ENCODE measurements at regions not wholly inside any gene's neighbourhood (a gene's known extent, or its start where the extent isn't known, plus 50 kb on each side); places are given as distances from the start of the nearest gene placed in this dataset.

DNA sequence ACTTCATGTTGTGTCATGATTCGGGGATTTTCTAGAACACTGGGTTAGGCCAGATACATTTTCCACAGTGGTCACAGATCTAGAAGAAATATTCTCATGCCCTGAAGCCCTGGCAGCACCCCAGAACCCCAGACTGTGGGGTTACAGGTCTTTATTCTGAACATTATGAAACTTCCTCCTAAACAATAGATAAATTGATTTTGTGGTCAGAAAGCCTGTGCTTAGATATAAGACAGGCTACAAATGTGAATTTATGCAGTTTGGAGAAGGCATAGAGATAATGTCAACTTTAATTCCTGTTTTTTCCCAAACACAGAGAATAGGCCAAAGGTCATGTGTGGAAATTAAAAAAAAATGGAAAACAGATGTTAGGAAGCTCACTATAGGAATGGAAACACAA lies 492.9 kb downstream of the SPRY1 start:
- no peaks in the 10 kb centered on the region for H3K27me3 ChIP-seq
- DNase-seq = no peak
- no peak overlapping the region for H3K4me3 ChIP-seq
- peaks cover 3% of the 10 kb centered on the region; the same call in 1 of the 2 replicates for H3K9me3 ChIP-seq
- H3K36me3 ChIP-seq = no peaks in the 10 kb centered on the region

GRCh38 chr4:123890889-123891288 lies 494.3 kb downstream of the SPRY1 start:
- Histone ChIP-seq H3K36me3 (no peaks in the 10 kb centered on the region), H3K4me3 (no peak overlapping the region), H3K27me3 (no peaks in the 10 kb centered on the region), H3K9me3 (no peaks in the 10 kb centered on the region)
- no peak for DNase-seq

GRCh38 chr4:123891881-123892280 lies 495.3 kb downstream of the SPRY1 start:
- H3K36me3 ChIP-seq = no peaks in the 10 kb centered on the region
- H3K4me3 ChIP-seq = no peak overlapping the region
- H3K27me3 ChIP-seq = no peaks in the 10 kb centered on the region

GRCh38 chr4:123892368-123892976 lies 495.9 kb downstream of the SPRY1 start:
- Histone ChIP-seq H3K27me3 (no peaks in the 10 kb centered on the region), H3K36me3 (no peaks in the 10 kb centered on the region), H3K9me3 (no peaks in the 10 kb centered on the region), H3K4me3 (no peak overlapping the region)
- no peak for DNase-seq

More at GRCh38 chr4:123891881-123892280, 495.3 kb downstream of the SPRY1 start:
- no peaks in the 10 kb centered on the region for H3K9me3 ChIP-seq
- DNase-seq = no peak

- no peaks in the 10 kb centered on the region for H3K9me3 ChIP-seq
Observed at GRCh38 chr4:123893011-123893981, 496.7 kb downstream of the SPRY1 start.

DNA sequence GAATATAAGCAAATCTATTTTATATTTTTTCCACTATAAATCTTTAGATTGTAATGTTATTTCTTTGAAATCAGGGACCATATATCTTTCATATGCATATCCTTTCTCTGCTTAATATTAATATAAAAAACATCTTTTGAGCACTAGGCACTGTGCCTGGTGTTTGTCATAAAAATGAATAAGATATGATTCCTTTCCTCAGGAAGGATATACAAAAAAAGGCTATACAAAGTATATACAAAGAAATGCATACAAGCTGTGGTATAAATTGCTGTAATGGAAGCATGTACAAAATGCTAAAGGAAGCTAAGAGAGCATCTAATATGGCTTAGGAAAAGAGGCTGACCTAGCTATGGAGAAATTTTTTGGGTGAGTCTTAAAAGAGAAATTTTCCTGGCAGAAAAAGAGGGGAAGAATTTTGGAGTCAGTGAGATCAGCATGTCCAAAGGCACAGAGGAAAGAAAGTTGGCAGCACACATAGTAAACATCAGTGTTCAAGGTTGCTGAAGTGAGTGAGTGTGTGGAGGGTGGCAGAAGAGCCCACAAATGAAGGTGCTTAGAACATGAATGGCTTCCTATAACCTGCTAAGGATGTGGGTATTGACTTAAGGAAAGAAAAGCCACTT lies 500.0 kb downstream of the SPRY1 start:
- H3K4me3 ChIP-seq = no peak overlapping the region
- no peaks in the 10 kb centered on the region for H3K27me3 ChIP-seq
- peak; percentile 2 for DNase-seq

More at GRCh38 chr4:123893011-123893981, 496.7 kb downstream of the SPRY1 start:
- Histone ChIP-seq H3K36me3 (no peaks in the 10 kb centered on the region), H3K27me3 (no peaks in the 10 kb centered on the region), H3K4me3 (no peak overlapping the region)
- no peak for DNase-seq

DNA sequence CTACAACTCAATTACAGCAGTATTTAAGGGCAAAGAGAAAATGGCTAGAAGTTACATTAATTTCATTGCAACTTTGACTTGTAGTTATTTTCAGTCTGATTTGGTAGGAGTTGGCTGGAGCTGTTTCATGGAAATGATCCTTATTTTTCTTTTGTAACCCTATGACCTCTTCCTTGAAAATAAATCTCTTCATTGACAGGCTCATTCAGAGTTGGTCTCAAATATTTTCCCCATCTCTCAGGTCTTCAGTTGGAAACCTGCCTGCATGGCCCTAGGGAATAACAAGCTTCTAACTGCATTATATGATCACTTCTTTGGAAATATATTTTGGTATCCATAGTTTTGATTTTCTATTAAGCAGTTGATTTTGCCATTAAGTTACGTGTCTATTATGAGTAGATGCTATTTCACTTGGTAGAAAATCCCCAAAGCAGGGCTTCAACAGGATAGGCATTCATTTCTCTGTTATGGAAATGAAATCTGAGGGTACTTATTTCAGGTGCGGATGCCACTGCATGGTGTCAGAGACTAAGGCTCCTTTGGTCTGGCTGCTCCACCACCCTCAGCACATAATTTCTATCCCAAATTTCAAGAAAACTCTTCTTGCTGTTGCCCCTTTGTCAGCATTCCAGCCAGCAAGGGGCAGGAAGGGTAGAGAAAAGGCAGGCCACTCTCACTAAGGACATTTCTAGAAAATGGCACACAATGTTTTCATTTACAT lies 502.5 kb downstream of the SPRY1 start:
- Histone ChIP-seq H3K4me3 (no peak overlapping the region), H3K27me3 (no peaks in the 10 kb centered on the region), H3K36me3 (no peaks in the 10 kb centered on the region), H3K9me3 (no peaks in the 10 kb centered on the region)
- no peak for DNase-seq

More for the DNA sequence above, 500.0 kb downstream of the SPRY1 start:
- Histone ChIP-seq H3K9me3 (no peaks in the 10 kb centered on the region), H3K36me3 (no peaks in the 10 kb centered on the region)

DNA sequence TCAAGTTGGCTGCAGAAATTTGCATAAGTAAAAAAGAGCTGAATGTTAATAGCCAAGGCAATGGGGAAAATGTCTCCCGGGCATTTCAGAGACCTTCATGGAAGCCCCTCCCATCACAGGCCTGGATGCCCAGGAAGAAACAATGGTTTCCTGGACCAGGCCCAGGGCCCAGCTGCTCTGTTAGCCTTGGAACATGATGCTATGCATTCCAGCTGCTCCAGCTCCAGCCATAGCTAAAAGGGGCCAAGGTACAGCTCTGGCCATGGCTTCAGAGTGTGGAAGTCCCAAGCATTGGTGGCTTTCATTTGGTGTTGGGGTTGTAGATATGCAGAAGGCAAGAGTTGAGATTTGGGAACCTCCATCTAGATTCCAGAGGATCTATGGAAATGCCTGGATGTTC lies 508.3 kb downstream of the SPRY1 start:
- Histone ChIP-seq H3K9me3 (0 out of 2 replicates have a peak, but pooled peaks cover 4% of the 10 kb centered on the region), H3K4me3 (no peak overlapping the region), H3K27me3 (no peaks in the 10 kb centered on the region), H3K36me3 (no peaks in the 10 kb centered on the region)
- DNase-seq = no peak

GRCh38 chr4:123913598-123913997 lies 517.0 kb downstream of the SPRY1 start:
- Histone ChIP-seq H3K36me3 (no peaks in the 10 kb centered on the region), H3K9me3 (no peaks in the 10 kb centered on the region), H3K4me3 (no peak overlapping the region), H3K27me3 (no peaks in the 10 kb centered on the region)
- DNase-seq = no peak

- no peak for DNase-seq
- H3K4me3 ChIP-seq = no peak overlapping the region
- H3K27me3 ChIP-seq = no peaks in the 10 kb centered on the region
Observed at GRCh38 chr4:123916821-123917220, 520.2 kb downstream of the SPRY1 start.

GRCh38 chr4:123919576-123920098 lies 523.0 kb downstream of the SPRY1 start:
- Histone ChIP-seq H3K27me3 (no peaks in the 10 kb centered on the region), H3K36me3 (no peaks in the 10 kb centered on the region), H3K4me3 (no peak overlapping the region), H3K9me3 (no peaks in the 10 kb centered on the region)
- DNase-seq = no peak

More at GRCh38 chr4:123916821-123917220, 520.2 kb downstream of the SPRY1 start:
- Histone ChIP-seq H3K36me3 (no peaks in the 10 kb centered on the region), H3K9me3 (no peaks in the 10 kb centered on the region)

DNA sequence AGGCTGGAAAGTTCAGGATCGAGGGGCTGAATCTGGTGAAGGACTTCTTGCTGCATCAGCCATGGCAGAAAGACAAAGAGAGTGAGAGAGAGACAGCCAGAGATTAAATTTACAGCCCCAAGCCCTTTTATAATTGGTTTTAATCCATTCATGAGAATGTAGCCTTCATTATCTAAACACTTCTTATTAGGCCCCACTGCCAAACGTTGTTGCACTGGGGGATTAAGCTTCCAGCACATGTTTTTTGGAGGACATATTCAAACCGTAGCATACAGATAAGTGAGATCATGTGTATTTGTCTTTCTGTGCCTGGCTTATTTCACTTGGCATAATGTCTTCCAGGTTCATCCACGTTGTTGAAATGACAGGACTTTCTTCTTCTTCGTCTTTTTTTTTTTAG lies 524.7 kb downstream of the SPRY1 start:
- no peaks in the 10 kb centered on the region for H3K9me3 ChIP-seq

DNA sequence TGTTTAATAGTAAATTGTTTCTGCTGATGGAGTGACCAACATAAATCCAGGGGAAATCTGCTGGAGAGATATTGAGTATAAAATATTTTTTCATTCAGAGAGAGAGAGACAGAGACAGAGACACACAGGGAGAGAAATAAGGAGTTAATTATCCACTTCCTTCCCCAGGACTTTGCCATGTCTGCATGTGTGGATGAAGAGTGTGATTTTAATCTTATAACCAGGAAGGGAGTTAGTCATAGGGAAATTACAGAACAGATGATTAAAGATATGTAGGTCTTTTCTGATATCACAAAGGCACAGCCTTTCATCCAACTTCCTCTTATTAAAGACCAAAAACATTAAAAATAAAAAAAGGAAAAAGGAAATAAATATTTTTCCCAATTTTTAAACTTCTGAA lies 526.3 kb downstream of the SPRY1 start:
- Histone ChIP-seq H3K4me3 (no peak overlapping the region), H3K9me3 (no peaks in the 10 kb centered on the region), H3K27me3 (no peaks in the 10 kb centered on the region), H3K36me3 (no peaks in the 10 kb centered on the region)
- DNase-seq = no peak

More for the DNA sequence above, 524.7 kb downstream of the SPRY1 start:
- no peak for DNase-seq
- Histone ChIP-seq H3K36me3 (no peaks in the 10 kb centered on the region), H3K27me3 (no peaks in the 10 kb centered on the region), H3K4me3 (no peak overlapping the region)

- H3K9me3 ChIP-seq = no peaks in the 10 kb centered on the region
- no peaks in the 10 kb centered on the region for H3K36me3 ChIP-seq
- no peaks in the 10 kb centered on the region for H3K27me3 ChIP-seq
- no peak for DNase-seq
- no peak overlapping the region for H3K4me3 ChIP-seq
Observed at GRCh38 chr4:123924536-123924935, 527.9 kb downstream of the SPRY1 start.

DNA sequence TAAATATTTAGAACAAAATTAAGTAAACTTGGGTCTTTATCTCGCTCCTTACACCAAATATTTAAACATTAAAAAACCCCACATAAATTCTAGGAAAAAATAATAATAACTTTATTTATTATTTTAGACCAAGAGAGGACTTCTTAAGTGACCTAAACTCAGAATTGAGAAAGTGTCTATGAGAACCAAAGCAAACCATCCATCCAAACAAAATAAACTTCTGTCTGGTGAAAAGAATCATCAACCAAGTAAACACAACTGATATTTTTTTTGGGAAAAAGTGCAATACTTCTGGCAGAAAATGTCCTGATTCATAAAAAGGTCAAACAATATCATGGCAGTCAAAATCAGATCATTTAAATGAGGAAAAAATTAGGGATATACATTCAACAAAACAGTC lies 533.0 kb downstream of the SPRY1 start:
- Histone ChIP-seq H3K4me3 (no peak overlapping the region), H3K36me3 (no peaks in the 10 kb centered on the region), H3K27me3 (no peaks in the 10 kb centered on the region), H3K9me3 (peaks cover 3% of the 10 kb centered on the region; the same call in 1 of the 2 replicates)
- no peak for DNase-seq

- no peak for DNase-seq
- no peaks in the 10 kb centered on the region for H3K27me3 ChIP-seq
Observed at GRCh38 chr4:123930996-123931395, 534.4 kb downstream of the SPRY1 start.

More at GRCh38 chr4:123930996-123931395, 534.4 kb downstream of the SPRY1 start:
- peaks cover 3% of the 10 kb centered on the region; the same call in 1 of the 2 replicates for H3K9me3 ChIP-seq
- H3K4me3 ChIP-seq = no peak overlapping the region
- no peaks in the 10 kb centered on the region for H3K36me3 ChIP-seq

All from MG63 (cell line).